ENCODE measurements at regions not wholly inside any gene's neighbourhood (a gene's known extent, or its start where the extent isn't known, plus 50 kb on each side); places are given as distances from the start of the nearest gene placed in this dataset.

DNA sequence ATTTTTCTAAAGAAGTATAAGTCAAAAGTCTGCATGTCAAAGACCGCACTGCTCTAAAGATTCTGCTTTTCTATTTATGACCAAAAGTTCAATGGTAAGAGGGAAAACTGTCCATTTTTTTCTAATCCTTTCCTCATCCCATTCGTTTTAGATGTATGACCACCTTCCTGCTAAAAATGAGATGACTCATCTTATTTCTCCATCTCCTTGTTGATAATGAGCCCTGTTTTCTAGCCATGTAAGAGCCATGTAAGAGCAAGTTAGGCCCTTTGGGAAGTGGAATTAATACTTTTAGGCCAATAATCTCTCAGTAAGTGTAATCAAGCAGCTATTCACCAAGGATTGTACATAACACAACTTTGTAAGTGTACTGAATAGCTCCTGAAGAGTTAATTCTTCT, 475.6 kb upstream of the B3GALT2 start:
- TF ChIP-seq, protein P1, sequence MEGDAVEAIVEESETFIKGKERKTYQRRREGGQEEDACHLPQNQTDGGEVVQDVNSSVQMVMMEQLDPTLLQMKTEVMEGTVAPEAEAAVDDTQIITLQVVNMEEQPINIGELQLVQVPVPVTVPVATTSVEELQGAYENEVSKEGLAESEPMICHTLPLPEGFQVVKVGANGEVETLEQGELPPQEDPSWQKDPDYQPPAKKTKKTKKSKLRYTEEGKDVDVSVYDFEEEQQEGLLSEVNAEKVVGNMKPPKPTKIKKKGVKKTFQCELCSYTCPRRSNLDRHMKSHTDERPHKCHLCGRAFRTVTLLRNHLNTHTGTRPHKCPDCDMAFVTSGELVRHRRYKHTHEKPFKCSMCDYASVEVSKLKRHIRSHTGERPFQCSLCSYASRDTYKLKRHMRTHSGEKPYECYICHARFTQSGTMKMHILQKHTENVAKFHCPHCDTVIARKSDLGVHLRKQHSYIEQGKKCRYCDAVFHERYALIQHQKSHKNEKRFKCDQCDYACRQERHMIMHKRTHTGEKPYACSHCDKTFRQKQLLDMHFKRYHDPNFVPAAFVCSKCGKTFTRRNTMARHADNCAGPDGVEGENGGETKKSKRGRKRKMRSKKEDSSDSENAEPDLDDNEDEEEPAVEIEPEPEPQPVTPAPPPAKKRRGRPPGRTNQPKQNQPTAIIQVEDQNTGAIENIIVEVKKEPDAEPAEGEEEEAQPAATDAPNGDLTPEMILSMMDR (IDR thresholded peaks at IDR 0.05) = no peak
- no peak for TF ChIP-seq POLR2AphosphoS5 (IDR thresholded peaks at IDR 0.05)
- TF ChIP-seq POLR2A (IDR thresholded peaks at IDR 0.05) = no peak
- no peak for TF ChIP-seq EP300 (IDR thresholded peaks at IDR 0.05)
- Histone ChIP-seq H3K27ac (no peak overlapping the region), H3K9me3 (no peaks in the 10 kb centered on the region), H3K36me3 (no peaks in the 10 kb centered on the region), H3K27me3 (no peaks in the 10 kb centered on the region), H3K4me1 (peaks cover 4% of the 10 kb centered on the region), H3K4me3 (no peak overlapping the region)
- WGBS = 68% methylated on average over 2 of the region's 2 CpGs
- no peak for DNase-seq (ENCODE audit: low spot score in 2 of 2)

DNA sequence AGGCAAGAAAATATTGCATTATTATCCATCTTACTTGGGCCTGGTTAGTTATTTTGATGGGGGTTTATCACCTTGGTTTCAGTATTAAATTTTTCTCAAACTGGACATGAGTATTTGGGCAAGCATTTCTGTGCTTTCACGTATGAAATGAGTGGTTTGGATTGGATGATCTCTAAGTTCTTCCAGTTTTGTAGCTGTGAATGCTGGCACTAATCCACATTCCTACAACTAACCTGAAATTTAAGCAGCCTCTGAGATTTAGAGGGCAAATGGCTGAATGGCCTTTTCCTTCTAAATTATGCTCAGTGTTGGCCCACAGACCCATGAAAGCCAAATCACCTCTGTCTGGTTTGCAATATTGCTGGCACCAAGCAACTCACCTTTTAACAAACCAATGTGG, 475.0 kb upstream of the B3GALT2 start:
- H3K4me3 ChIP-seq = no peak overlapping the region
- WGBS = 58% methylated on average over 1 of the region's 1 CpG

DNA sequence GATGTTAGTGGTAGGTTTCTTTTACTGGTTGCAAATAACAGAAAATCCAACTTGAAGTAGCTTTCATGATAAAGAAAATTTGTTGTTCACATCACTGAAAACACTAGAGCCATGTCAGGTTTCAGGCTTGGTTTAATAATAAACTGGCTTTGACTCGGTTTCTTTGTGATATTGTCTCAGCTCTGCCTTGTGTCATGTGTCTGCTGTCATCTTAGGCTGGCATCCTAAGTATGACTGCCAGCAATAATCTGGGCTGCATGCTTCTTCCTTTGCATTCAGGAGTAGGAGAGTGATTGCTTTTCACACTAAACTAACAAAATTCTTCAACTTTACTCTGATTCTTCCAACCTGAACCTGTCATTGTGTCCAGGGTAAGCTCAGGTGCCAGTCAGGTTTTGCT, 474.0 kb upstream of the B3GALT2 start:
- Histone ChIP-seq H3K4me3 (no peak overlapping the region), H3K27me3 (no peaks in the 10 kb centered on the region), H3K36me3 (no peaks in the 10 kb centered on the region), H3K9me3 (no peaks in the 10 kb centered on the region), H3K4me1 (peaks cover 4% of the 10 kb centered on the region), H3K27ac (no peak overlapping the region)
- no peak for DNase-seq (ENCODE audit: low spot score in 2 of 2)
- 64% methylated on average over 1 of the region's 1 CpG for WGBS
- TF ChIP-seq, protein P1 (IDR thresholded peaks at IDR 0.05) = no peak
- TF ChIP-seq POLR2A (IDR thresholded peaks at IDR 0.05) (no peak), EP300 (IDR thresholded peaks at IDR 0.05) (no peak), POLR2AphosphoS5 (IDR thresholded peaks at IDR 0.05) (no peak)

More for the DNA sequence above, 475.0 kb upstream of the B3GALT2 start:
- DNase-seq (ENCODE audit: low spot score in 2 of 2) = no peak
- H3K9me3 ChIP-seq = no peaks in the 10 kb centered on the region
- H3K27me3 ChIP-seq = no peaks in the 10 kb centered on the region
- TF ChIP-seq EP300 (IDR thresholded peaks at IDR 0.05) = no peak
- no peak for TF ChIP-seq POLR2AphosphoS5 (IDR thresholded peaks at IDR 0.05)
- TF ChIP-seq POLR2A (IDR thresholded peaks at IDR 0.05) = no peak
- TF ChIP-seq, protein P1 (IDR thresholded peaks at IDR 0.05) = no peak
- peaks cover 4% of the 10 kb centered on the region for H3K4me1 ChIP-seq
- H3K36me3 ChIP-seq = no peaks in the 10 kb centered on the region
- H3K27ac ChIP-seq = no peak overlapping the region

DNA sequence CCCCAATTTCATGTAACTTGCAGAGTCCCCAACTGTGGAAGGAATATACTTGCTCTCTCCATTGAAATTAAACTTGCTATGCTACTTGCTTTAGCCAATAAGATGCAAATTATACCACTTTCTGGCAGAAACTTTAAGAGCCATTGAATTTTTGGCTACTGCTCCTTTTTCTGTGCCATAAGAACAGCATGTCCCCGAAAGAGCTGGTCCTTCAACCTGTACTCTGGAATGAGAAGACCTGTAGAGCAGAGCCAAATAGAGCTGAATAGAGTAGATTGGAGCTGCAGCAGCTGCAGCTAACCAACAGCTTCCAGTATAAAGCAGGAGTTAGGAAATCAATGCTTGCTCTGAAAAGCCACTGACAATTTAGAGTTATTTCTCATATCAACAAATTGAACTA, 472.3 kb upstream of the B3GALT2 start:
- peaks cover 4% of the 10 kb centered on the region for H3K4me1 ChIP-seq
- 71% methylated on average over 1 of the region's 1 CpG for WGBS

DNA sequence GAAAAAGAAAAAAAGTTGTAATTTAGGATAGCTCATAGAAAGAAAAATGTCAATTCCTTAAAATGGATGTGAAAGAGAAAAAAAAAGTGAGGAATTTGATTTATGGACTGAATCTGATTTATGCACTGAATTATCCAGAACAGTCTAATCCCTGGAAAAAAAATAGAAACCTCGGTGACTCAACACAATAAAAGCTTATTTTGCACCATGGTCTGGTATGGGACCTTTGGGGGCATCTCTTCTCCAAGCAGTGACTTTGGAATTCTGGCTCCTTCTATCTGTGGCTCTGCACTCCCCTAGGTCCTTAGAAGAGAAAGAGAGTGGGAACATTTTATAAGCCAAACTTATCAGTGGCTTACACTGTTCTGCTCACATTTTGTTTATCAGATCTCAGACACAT, 471.7 kb upstream of the B3GALT2 start:
- Histone ChIP-seq H3K27ac (no peak overlapping the region), H3K4me1 (peaks cover 4% of the 10 kb centered on the region), H3K27me3 (no peaks in the 10 kb centered on the region), H3K36me3 (no peaks in the 10 kb centered on the region), H3K9me3 (no peaks in the 10 kb centered on the region), H3K4me3 (no peak overlapping the region)
- WGBS = 55% methylated on average over 1 of the region's 1 CpG
- TF ChIP-seq, protein P1 (IDR thresholded peaks at IDR 0.05) = no peak
- TF ChIP-seq POLR2AphosphoS5 (IDR thresholded peaks at IDR 0.05) (no peak), POLR2A (IDR thresholded peaks at IDR 0.05) (no peak), EP300 (IDR thresholded peaks at IDR 0.05) (no peak)
- no peak for DNase-seq (ENCODE audit: low spot score in 2 of 2)

More for the DNA sequence above, 472.3 kb upstream of the B3GALT2 start:
- Histone ChIP-seq H3K9me3 (no peaks in the 10 kb centered on the region), H3K36me3 (no peaks in the 10 kb centered on the region), H3K4me3 (no peak overlapping the region), H3K27me3 (no peaks in the 10 kb centered on the region), H3K27ac (no peak overlapping the region)
- no peak for TF ChIP-seq POLR2AphosphoS5 (IDR thresholded peaks at IDR 0.05)
- TF ChIP-seq EP300 (IDR thresholded peaks at IDR 0.05) = no peak
- TF ChIP-seq POLR2A (IDR thresholded peaks at IDR 0.05) = no peak
- TF ChIP-seq, protein P1 (IDR thresholded peaks at IDR 0.05) = no peak
- no peak for DNase-seq (ENCODE audit: low spot score in 2 of 2)
